Suprapubic skin (tissue), 3 donors: ENCODE measurements at regions not wholly inside any gene's neighbourhood (a gene's known extent, or its start where the extent isn't known, plus 50 kb on each side); places are given as distances from the start of the nearest gene placed in this dataset.

Source experiments
- EP300 ChIP-seq: sonication (generic); formaldehyde crosslinking; IDR thresholded peaks from one replicate; pipeline ENCODE4 v1.6.1; 2017; ENCODE audit warnings: antibody characterized with exemption
- TF ChIP-seq, protein P1 (sequence below), 2 donors: fragments of 200-600 bp in 1 of 2; fragments of 450-650 bp in 1 of 2; sonication (generic) in 1 of 2; IDR thresholded peaks; one replicate each; pipeline ENCODE4 v1.5.1; 2016 to 2019; ENCODE audit warnings: antibody characterized with exemption in 2 of 2, mild to moderate bottlenecking in 1 of 2, moderate library complexity in 1 of 2

DNA sequence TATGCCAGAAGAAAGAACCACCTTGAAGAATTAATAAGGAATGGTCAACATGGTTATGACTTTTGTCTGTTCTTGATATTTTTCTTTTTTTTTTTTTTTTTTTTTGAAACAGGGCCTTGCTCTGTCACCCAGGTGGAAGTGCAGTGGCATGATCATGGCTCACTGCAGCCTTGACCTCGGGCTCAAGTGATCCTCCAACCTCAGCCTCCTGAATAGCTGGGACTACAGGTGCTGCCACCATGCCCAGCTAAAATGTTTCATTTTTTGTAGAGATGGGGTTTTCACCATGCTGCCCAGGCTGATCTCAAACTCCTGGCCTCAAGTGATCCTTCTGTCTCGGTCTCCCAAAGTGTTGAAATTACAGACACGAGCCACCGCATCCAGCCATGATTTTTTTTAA lies 53.4 kb upstream of the ACSL3 start:
- TF ChIP-seq, protein P1, sequence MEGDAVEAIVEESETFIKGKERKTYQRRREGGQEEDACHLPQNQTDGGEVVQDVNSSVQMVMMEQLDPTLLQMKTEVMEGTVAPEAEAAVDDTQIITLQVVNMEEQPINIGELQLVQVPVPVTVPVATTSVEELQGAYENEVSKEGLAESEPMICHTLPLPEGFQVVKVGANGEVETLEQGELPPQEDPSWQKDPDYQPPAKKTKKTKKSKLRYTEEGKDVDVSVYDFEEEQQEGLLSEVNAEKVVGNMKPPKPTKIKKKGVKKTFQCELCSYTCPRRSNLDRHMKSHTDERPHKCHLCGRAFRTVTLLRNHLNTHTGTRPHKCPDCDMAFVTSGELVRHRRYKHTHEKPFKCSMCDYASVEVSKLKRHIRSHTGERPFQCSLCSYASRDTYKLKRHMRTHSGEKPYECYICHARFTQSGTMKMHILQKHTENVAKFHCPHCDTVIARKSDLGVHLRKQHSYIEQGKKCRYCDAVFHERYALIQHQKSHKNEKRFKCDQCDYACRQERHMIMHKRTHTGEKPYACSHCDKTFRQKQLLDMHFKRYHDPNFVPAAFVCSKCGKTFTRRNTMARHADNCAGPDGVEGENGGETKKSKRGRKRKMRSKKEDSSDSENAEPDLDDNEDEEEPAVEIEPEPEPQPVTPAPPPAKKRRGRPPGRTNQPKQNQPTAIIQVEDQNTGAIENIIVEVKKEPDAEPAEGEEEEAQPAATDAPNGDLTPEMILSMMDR (IDR thresholded peaks at IDR 0.05) = no peak
- no peak for TF ChIP-seq EP300
